ENCODE measurements at regions not wholly inside any gene's neighbourhood (a gene's known extent, or its start where the extent isn't known, plus 50 kb on each side); places are given as distances from the start of the nearest gene placed in this dataset.

DNA sequence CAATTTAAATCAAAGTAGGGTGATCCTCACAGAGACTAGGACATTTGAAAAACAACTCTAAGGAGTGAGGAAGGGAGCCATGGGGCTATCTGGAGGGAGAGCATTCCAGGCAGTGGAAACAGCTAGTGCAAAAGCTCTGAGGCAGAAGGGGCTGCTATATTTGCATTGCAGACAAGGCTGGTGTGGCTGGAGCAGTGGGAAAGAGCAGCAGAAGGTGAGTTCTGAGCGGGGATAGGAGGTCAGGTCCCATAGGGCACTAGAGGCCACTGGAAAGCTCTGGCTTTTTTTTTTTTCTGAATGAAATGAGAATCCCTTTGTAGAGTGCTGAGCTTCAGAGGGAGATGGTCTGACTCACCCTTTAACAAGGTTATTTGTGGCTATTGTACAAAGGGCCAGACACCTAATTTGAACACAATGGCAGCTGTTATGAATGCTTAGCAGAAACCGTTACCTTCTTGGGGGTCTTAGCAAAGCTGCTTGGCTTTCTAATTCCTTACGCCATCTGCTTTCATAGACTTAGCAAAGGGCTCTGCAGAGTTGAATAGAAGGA is 291.6 kb downstream of the BUD13 start:
- Histone ChIP-seq H3K9me3 (ENCODE audit: control insufficient read depth in 2 of 3, insufficient read depth in 1 of 3, low read length in 3 of 3) (no peaks in the 10 kb centered on the region), H3K36me3 (ENCODE audit: control insufficient read depth in 2 of 3, insufficient read depth in 3 of 3, low read length in 3 of 3) (no peaks in the 10 kb centered on the region), H3K4me3 (ENCODE audit: low read length in 3 of 3) (no peak overlapping the region), H3K9ac (ENCODE audit: low read length in 3 of 3) (no peak overlapping the region), H3K4me1 (ENCODE audit: control insufficient read depth in 2 of 3, insufficient read depth in 2 of 3, low read depth in 1 of 3, low read length in 3 of 3) (no peaks in the 10 kb centered on the region), H3K27ac (ENCODE audit: low read depth in 2 of 2, low read length in 2 of 2) (no peak overlapping the region), H3K27me3 (ENCODE audit: control insufficient read depth, insufficient read depth, low read length) (no peaks in the 10 kb centered on the region)
- TF ChIP-seq, protein P1, sequence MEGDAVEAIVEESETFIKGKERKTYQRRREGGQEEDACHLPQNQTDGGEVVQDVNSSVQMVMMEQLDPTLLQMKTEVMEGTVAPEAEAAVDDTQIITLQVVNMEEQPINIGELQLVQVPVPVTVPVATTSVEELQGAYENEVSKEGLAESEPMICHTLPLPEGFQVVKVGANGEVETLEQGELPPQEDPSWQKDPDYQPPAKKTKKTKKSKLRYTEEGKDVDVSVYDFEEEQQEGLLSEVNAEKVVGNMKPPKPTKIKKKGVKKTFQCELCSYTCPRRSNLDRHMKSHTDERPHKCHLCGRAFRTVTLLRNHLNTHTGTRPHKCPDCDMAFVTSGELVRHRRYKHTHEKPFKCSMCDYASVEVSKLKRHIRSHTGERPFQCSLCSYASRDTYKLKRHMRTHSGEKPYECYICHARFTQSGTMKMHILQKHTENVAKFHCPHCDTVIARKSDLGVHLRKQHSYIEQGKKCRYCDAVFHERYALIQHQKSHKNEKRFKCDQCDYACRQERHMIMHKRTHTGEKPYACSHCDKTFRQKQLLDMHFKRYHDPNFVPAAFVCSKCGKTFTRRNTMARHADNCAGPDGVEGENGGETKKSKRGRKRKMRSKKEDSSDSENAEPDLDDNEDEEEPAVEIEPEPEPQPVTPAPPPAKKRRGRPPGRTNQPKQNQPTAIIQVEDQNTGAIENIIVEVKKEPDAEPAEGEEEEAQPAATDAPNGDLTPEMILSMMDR (IDR thresholded peaks at IDR 0.05; ENCODE audit: borderline replicate concordance, extremely low read depth, insufficient read depth) = no peak
- DNase-seq (no peak), FAIRE-seq (no peak)
- intact Hi-C loops (cut with DNase I) = no loop called here

DNA sequence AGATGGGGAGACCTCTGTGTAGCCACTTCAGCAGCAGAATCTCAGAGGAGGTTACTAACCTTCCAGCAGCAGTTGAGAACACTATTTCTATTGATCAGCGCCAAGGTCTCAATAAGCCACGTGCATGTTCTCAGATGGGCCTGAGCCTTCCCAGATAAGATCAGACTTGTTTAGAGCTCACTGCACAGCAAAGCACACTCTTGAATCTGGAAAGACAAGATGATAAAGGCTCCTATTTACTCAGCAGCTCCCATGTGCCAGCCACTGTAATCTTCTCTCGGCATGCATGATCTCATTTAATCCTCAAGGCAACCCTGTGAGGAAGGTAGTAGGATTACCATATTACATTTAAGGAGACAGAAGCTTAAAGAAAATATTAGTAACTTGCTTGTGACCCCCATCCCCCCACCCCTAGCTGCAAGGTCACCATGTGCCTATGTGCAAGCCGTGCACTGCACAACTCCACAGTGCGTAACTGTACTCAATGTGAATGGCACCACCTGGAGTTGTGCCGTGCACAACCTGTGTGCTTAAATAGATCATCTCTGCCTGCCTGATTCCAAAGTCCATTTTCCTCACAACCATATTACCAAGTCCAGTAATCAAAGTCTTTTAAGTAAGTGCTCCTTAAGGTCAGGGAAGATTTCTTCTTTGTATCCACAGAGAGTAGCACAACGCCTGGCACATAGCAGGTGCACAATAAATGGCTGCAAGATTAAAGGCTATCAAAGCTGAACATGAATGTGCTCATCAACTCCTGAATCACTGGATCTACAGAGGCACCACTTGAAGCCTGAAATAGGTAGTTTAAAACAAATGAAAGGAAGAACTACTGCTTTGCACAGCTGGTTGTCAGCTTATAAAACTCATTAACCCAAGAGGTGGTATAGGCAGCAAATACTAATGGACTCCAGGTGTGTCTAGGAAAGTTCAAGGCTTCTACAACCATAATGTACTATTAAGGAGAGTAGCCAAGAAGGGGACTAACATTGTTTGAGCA is 293.8 kb downstream of the BUD13 start:
- intact Hi-C loops (cut with DNase I) = no loop called here
- no peak for DNase-seq
- Histone ChIP-seq H3K27me3 (ENCODE audit: control insufficient read depth, insufficient read depth, low read length) (no peaks in the 10 kb centered on the region), H3K27ac (ENCODE audit: low read depth in 2 of 2, low read length in 2 of 2) (no peak overlapping the region), H3K9ac (ENCODE audit: low read length in 3 of 3) (no peak overlapping the region), H3K9me3 (ENCODE audit: control insufficient read depth in 2 of 3, insufficient read depth in 1 of 3, low read length in 3 of 3) (no peaks in the 10 kb centered on the region), H3K4me3 (ENCODE audit: low read length in 3 of 3) (no peak overlapping the region), H3K4me1 (ENCODE audit: control insufficient read depth in 2 of 3, insufficient read depth in 2 of 3, low read depth in 1 of 3, low read length in 3 of 3) (no peaks in the 10 kb centered on the region), H3K36me3 (ENCODE audit: control insufficient read depth in 2 of 3, insufficient read depth in 3 of 3, low read length in 3 of 3) (no peaks in the 10 kb centered on the region)
- FAIRE-seq = no peak
- TF ChIP-seq, protein P1 (IDR thresholded peaks at IDR 0.05; ENCODE audit: borderline replicate concordance, extremely low read depth, insufficient read depth) = no peak

- no peak overlapping the region for H3K9ac ChIP-seq (ENCODE audit: low read length in 3 of 3)
- DNase-seq (no peak), FAIRE-seq (no peak)
- no peaks in the 10 kb centered on the region for H3K36me3 ChIP-seq (ENCODE audit: control insufficient read depth in 2 of 3, insufficient read depth in 3 of 3, low read length in 3 of 3)
- H3K27me3 ChIP-seq (ENCODE audit: control insufficient read depth, insufficient read depth, low read length) = no peaks in the 10 kb centered on the region
- peaks cover 0 to 3% (median 2%) of the 10 kb centered on the region in 3 donors for H3K4me1 ChIP-seq (ENCODE audit: control insufficient read depth in 2 of 3, insufficient read depth in 2 of 3, low read depth in 1 of 3, low read length in 3 of 3)
- TF ChIP-seq, protein P1 (IDR thresholded peaks at IDR 0.05; ENCODE audit: borderline replicate concordance, extremely low read depth, insufficient read depth) = no peak
- H3K9me3 ChIP-seq (ENCODE audit: control insufficient read depth in 2 of 3, insufficient read depth in 1 of 3, low read length in 3 of 3) = no peaks in the 10 kb centered on the region
- intact Hi-C loops (cut with DNase I) = no loop called here
- no peak overlapping the region for H3K4me3 ChIP-seq (ENCODE audit: low read length in 3 of 3)
- H3K27ac ChIP-seq (ENCODE audit: low read depth in 2 of 2, low read length in 2 of 2) = no peak overlapping the region
These were observed 294.6 kb downstream of the BUD13 start for GRCh38 chr11:116478205-116478604.
